GM20000 (cell line): ENCODE measurements at regions not wholly inside any gene's neighbourhood (a gene's known extent, or its start where the extent isn't known, plus 50 kb on each side); places are given as distances from the start of the nearest gene placed in this dataset.

Source experiments
- DNase-seq: peaks from one replicate; pipeline ENCODE4 v3.0.0; 2012; ENCODE audit warnings: low spot score
- CTCF ChIP-seq: IDR thresholded peaks from 2 replicates; pipeline ENCODE4 v1.5.1; 2012; ENCODE audit warnings: mild to moderate bottlenecking, control low read depth; ENCODE audit errors: extremely low read depth, missing control alignments

DNA sequence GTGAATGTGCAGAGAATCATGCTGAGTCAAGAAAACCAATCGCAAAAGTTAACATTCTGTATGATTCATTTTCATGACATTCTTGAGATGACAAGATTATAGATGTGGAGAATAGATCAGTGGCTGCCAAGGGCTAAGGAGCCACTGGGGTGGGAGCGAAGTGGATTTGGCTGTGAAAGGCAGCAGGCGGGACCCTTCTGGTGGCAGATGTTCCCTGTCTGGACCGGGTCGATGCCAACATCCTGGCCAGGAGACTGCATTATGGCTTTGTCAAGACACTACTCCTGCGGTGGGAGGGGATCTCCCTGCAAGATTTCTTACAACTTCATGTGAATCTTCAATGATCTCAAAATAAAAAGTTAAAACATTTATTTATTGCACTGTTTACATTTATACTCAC is 427.9 kb downstream of the GALR1 start:
- TF ChIP-seq CTCF, result no peak
- DNase-seq, result no peak

DNA sequence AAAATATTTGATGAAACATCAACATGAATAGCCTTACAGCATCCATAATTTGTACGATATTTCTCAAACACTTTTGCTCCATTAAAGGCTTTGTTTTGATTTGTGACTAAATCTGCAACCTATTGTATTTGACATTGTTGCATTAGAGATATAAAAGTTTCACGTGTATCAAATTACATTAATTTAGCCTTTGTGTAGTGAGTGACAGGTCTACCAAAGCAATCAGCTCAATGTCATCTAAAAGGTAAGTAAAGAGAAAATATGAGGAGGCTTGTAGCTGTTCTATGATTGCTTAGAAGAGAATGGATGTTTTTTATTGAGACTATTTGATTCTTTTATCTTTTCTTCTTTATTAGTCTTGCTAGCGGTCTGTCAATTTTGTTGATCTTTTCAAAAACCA is 430.2 kb downstream of the GALR1 start:
- DNase-seq, result no peak
- TF ChIP-seq CTCF, result no peak

- TF ChIP-seq CTCF, result no peak
- DNase-seq, result no peak
Observed at GRCh38 chr18:77700051-77700450, 450.4 kb downstream of the GALR1 start.

GRCh38 chr18:77701977-77702376 is 452.3 kb downstream of the GALR1 start:
- no peak for DNase-seq
- TF ChIP-seq CTCF, result no peak

GRCh38 chr18:77702686-77703085 is 453.0 kb downstream of the GALR1 start:
- no peak for TF ChIP-seq CTCF
- no peak for DNase-seq

DNA sequence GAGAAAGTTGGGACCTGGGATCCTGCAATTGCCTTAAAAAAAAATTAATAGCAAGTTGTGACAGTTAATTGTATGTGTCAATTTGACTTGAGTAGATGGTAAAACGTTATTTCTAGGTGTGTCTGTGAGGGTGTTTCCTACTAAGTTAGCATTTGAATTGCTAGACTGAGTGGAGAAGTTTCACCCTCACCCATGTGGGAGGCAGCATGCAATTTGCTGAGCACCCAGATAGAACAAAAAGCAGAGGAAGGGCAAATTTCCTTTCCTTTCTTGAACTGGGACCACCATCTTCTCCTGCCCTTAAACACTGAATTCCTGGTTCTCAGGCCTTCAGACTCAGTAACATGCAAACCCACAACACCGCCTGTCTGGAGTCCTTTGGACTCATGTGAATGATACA is 455.7 kb downstream of the GALR1 start:
- DNase-seq, result no peak
- no peak for TF ChIP-seq CTCF

DNA sequence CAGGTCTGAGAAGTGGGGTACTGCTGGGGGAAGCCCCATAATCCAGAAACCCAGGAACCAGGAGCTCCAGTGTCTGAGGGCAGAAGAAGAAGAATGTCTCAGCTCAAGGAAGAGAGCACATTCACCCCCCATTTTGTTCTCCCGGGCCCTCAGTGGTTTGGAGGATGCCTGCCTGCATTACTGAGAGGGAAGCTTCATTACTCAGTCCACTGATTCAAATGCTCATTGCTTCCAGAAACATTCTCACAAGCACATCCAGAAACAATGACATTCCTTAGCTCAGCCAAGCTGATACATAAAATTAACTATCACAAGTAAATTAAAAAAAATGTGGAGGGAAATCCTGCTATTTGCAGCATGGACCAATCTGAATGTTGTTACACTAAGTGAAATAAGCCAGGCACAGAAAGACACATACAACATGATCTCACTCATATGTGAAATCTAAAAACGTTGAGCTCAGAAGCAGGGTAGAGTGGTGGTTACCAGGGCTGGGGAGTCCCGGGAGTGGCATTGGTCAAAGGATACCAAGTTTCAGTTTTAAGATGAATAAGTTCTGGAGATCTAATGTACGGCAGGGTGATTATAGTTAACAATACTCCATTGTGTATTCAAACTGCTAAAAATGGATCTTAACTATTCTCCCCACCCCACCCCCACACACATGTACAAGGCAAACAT is 459.3 kb downstream of the GALR1 start:
- TF ChIP-seq CTCF, result no peak
- no peak for DNase-seq
